HFFc6 (cell line): ENCODE measurements at regions not wholly inside any gene's neighbourhood (a gene's known extent, or its start where the extent isn't known, plus 50 kb on each side); places are given as distances from the start of the nearest gene placed in this dataset.
"Not testable (repeated sequence)": the region's sequence is repeated elsewhere in the genome, so short reads cannot be mapped to it uniquely, and the experiment has no call there.

ENCODE experiments used
- DNase-seq: peaks from one replicate; pipeline ENCODE4 v3.0.0-alpha.2; 2018
- H3K27ac Mint-ChIP-seq: 2 replicates; pipeline ENCODE4 v1.8.0; 2020; ENCODE audit warnings: mild to moderate bottlenecking, mixed read lengths
- H3K27me3 Mint-ChIP-seq: 2 replicates; pipeline ENCODE4 v1.8.0; 2021; ENCODE audit warnings: mild to moderate bottlenecking, moderate library complexity, mixed read lengths; ENCODE audit not compliant: insufficient read depth
- H3K36me3 Mint-ChIP-seq: 2 replicates; pipeline ENCODE4 v1.8.0; 2021; ENCODE audit warnings: low read depth, mixed read lengths
- H3K4me1 Mint-ChIP-seq: 2 replicates; pipeline ENCODE4 v1.8.0; 2020; ENCODE audit warnings: low read depth, mixed read lengths
- H3K4me3 Mint-ChIP-seq: 2 replicates; pipeline ENCODE4 v1.8.0; 2020; ENCODE audit warnings: mild to moderate bottlenecking, moderate library complexity, mixed read lengths
- H3K9me3 Mint-ChIP-seq: 2 replicates; pipeline ENCODE4 v1.8.0; 2020; ENCODE audit warnings: mild to moderate bottlenecking, mixed read lengths
- TF ChIP-seq, protein P1 (sequence below): fragments of 200-600 bp; sonication (generic); IDR thresholded peaks from 2 replicates; pipeline ENCODE4 v1.5.0; 2021; ENCODE audit warnings: antibody characterized with exemption, mild to moderate bottlenecking

DNA sequence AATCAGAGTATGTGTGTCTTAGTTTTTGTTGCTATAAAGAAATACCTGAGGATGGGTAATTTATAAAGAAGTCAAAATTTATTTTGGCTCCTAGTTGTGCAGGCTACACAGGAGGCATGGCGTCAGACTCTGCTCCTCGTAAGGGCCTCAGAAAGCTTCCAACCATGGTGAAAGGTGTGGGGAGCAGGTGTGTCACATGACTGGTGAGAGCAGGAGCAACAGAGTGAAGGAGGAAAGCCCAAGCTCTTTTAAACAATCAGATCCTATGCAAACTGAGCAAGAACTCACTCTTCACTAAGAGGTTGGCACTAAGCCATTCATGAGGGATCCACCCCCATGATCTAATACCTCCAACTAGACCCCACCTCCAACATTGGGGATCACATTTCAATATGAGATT, 1524.3 kb downstream of the HACE1 start:
- no peaks in the 10 kb centered on the region for H3K27me3 Mint-ChIP-seq
- no peak overlapping the region for H3K4me3 Mint-ChIP-seq
- no peaks in the 10 kb centered on the region for H3K4me1 Mint-ChIP-seq
- no peaks in the 10 kb centered on the region for H3K36me3 Mint-ChIP-seq
- peaks cover 20% of the 10 kb centered on the region for H3K9me3 Mint-ChIP-seq
- TF ChIP-seq, protein P1, sequence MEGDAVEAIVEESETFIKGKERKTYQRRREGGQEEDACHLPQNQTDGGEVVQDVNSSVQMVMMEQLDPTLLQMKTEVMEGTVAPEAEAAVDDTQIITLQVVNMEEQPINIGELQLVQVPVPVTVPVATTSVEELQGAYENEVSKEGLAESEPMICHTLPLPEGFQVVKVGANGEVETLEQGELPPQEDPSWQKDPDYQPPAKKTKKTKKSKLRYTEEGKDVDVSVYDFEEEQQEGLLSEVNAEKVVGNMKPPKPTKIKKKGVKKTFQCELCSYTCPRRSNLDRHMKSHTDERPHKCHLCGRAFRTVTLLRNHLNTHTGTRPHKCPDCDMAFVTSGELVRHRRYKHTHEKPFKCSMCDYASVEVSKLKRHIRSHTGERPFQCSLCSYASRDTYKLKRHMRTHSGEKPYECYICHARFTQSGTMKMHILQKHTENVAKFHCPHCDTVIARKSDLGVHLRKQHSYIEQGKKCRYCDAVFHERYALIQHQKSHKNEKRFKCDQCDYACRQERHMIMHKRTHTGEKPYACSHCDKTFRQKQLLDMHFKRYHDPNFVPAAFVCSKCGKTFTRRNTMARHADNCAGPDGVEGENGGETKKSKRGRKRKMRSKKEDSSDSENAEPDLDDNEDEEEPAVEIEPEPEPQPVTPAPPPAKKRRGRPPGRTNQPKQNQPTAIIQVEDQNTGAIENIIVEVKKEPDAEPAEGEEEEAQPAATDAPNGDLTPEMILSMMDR, result no peak
- no peak for DNase-seq
- no peak overlapping the region for H3K27ac Mint-ChIP-seq

DNA sequence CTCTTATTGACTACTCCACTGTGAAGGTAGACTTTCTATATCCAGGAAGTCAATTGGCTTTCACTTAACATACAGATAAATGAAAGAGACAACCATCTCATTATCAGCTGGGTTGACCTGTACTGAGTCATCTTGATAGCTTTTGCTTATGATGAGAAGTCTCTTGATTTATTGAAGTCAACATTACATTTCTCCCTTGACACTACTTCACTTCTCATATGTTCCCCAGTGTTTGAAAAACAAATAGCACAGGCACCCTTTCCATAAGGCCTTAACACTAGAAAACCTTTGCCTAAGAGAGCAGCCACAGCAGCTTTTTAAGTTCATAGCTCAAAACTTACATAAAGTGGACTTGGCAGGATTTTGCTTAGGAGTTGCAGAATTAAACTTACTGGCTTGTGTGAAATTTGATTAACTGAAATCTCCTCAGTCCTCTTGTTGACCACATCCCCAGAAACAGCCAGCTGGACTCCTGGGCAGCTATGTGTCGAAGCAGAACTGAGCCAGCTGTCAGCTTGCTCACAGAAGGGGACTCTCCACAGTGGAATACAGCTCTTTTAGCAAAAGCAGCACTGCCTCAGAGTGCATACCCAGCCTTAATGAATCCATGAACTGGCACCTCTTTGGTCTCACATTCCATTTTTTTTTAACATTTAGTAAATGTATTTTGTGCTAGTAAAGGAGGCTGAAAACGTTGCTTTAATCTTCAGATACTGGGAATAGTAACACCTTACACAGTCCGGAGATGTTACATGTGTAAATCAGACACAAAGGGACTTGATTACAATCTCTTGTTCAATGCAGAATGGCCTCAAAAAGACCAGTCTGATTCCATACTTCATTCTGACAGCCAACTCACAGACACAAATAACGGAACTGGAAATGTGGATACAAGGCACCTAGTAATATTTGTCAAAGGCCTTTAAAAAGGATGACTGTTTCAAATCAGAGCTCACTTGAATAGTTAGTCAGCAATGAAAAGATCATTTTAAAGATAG, 1532.7 kb downstream of the HACE1 start:
- TF ChIP-seq, protein P1, result no peak
- no peak overlapping the region for H3K4me3 Mint-ChIP-seq
- H3K9me3 Mint-ChIP-seq, result peaks cover 28% of the 10 kb centered on the region
- no peak for DNase-seq
- H3K4me1 Mint-ChIP-seq, result no peaks in the 10 kb centered on the region
- no peak overlapping the region for H3K27ac Mint-ChIP-seq
- no peaks in the 10 kb centered on the region for H3K27me3 Mint-ChIP-seq
- no peaks in the 10 kb centered on the region for H3K36me3 Mint-ChIP-seq

DNA sequence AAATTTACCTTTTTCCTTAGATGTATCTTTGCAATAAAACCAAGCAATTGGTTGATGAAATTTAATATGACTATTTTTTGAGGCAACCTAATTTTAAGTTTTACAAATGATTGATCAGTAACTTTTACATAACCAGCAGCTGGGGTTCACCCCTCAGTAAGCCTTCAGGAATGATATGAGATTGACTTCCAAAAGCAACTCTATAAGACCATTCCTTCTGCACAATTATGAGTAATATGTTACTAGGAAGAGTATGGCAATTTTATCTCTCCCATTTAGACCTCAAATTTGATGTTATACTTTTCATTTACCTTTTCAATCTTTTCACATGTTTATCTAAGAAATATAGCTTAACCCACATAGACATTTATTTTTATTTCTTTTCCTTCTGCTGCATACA, 1546.3 kb downstream of the HACE1 start:
- Mint-ChIP-seq H3K27me3 (no peaks in the 10 kb centered on the region), H3K36me3 (peaks cover 7% of the 10 kb centered on the region; the same call in 1 of the 2 replicates), H3K9me3 (peaks cover 31% of the 10 kb centered on the region), H3K27ac (no peak overlapping the region), H3K4me3 (no peak overlapping the region), H3K4me1 (no peaks in the 10 kb centered on the region)
- TF ChIP-seq, protein P1, result no peak
- no peak for DNase-seq

DNA sequence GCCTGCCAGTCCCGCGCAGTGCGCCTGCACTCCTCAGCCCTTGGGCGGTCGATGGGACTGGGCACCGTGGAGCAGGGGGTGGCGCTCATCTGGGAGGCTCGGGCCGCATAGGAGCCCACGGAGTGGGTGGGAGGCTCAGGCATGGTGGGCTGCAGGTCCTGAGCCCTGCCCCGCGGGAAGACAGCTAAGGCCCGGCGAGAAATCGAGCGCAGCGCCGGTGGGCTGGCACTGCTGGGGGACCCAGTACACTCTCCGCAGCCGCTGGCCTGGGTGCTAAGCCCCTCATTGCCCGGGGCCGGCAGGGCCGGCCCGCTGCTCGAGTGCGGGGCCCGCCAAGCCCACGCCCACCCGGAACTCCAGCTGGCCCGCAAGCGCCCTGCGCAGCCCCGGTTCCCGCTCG, 1565.3 kb downstream of the HACE1 start:
- H3K4me3 Mint-ChIP-seq, DNase-seq, H3K9me3 Mint-ChIP-seq, H3K36me3 Mint-ChIP-seq, H3K4me1 Mint-ChIP-seq, H3K27ac Mint-ChIP-seq, H3K27me3 Mint-ChIP-seq: not testable (repeated sequence)

DNA sequence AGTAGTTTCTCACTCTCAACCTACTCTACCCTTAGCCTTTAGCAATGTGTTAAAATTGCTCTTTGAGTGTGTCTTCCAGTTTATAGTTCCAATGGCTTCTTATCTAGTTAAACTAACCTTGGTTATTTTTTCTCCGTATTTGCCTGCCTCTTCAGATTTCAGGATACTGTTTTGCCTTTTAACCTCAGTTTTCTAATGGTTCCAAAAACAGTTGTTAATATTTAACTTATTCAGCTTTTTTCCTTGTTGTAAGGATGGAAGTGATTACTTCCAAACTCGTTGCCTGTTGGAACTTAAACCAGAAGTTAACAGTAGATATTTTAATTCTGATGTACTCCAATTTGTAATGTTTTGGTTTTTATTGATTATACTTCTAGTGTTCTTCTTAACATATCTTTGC, 1574.9 kb downstream of the HACE1 start:
- TF ChIP-seq, protein P1, result no peak
- H3K36me3 Mint-ChIP-seq, result no peaks in the 10 kb centered on the region
- no peak overlapping the region for H3K4me3 Mint-ChIP-seq
- no peaks in the 10 kb centered on the region for H3K4me1 Mint-ChIP-seq
- H3K9me3 Mint-ChIP-seq, result peaks cover 37% of the 10 kb centered on the region
- DNase-seq, result no peak
- H3K27ac Mint-ChIP-seq, result no peak overlapping the region
- no peaks in the 10 kb centered on the region for H3K27me3 Mint-ChIP-seq

DNA sequence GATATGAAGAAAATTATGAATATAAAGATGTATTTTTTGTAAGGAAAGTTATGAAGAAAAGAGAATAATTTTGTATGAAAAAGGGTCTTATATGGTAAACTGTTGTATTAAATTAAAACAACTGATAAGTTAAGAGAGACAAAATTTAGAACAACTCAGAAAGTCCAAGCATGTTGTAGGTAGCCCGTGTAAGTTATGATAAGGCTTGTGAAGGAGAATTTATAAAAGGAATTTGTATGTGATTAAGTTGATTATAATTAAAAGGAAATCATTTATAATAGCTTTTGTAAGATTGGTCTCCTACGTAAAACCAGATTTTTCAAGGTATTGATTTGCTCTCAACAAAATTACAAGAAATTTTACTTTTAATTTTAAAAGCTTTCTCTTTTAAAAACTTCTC, 1579.3 kb downstream of the HACE1 start:
- H3K27ac Mint-ChIP-seq, result no peak overlapping the region
- H3K36me3 Mint-ChIP-seq, result no peaks in the 10 kb centered on the region
- no peaks in the 10 kb centered on the region for H3K4me1 Mint-ChIP-seq
- peaks cover 48% of the 10 kb centered on the region for H3K9me3 Mint-ChIP-seq
- DNase-seq, result no peak
- H3K4me3 Mint-ChIP-seq, result no peak overlapping the region
- TF ChIP-seq, protein P1, result no peak
- no peaks in the 10 kb centered on the region for H3K27me3 Mint-ChIP-seq
